AG08395 (cell line): ENCODE measurements at regions not wholly inside any gene's neighbourhood (a gene's known extent, or its start where the extent isn't known, plus 50 kb on each side); places are given as distances from the start of the nearest gene placed in this dataset.

Source experiments
- DNase-seq: peaks from one replicate; pipeline ENCODE4 v3.0.0; 2012; ENCODE audit warnings: mixed read lengths, low spot score

DNA sequence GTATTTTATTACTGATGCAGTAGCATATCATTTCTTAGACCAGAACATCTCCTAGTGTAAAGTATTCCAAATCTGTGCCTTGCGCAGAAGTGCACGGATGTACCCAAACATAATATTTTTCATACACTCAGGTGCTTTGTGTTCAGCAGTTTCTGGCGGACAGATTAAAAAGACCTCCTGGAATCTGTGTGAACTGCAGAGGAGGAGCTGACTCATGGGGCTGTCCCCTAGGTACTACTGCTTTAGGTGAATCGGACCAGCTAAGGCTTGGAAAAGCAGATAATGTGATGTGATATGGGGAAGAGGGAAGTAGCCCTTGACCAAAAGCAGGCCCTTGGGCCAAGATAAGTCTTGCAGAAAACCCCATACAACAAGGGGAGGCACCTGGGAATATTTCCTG lies 310.1 kb downstream of the PLK2 start:
- no peak for DNase-seq

DNA sequence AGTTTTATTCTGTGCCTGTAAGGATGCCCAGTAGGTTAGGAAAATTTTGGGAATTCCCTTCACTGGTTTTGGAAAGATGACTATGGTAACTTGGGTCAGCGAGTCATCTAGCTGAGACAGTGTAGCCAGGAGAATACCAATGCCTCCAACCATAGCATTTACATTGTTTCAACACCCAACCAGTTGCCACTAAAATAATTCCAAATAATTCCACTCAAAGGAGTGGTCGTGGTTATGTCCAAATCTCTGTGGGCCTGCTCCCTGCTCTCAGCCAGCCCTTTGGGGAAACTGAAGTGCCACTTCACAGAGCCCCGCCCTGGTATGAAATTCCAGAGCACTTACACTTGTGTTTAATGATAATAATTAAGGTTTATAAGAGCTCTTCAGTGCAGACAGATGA lies 310.5 kb downstream of the PLK2 start:
- peak; percentile 59 for DNase-seq

DNA sequence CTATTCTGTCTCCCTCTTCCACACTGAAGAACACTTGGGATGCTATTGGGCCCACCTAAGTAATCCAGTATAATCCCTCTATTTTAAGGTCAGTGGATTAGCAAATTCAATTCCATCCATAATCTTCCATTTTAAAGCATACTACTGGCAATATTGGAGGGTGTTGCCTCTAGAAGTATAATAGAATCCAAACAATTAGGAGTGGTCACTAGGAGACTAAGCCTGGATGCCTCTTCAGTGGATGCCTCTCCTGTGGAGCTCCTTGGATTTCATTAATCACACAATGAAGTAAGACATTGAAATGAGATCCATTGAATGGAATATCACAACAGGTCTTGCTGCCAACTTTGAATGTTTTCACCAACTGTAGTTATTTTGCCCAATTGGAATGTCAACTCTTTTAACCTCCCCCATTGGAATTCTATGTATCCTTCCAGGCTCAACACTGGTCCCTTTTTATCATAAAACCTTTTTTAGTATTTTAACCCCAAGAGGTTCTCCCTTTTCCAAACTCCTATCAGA lies 311.6 kb downstream of the PLK2 start:
- no peak for DNase-seq

DNA sequence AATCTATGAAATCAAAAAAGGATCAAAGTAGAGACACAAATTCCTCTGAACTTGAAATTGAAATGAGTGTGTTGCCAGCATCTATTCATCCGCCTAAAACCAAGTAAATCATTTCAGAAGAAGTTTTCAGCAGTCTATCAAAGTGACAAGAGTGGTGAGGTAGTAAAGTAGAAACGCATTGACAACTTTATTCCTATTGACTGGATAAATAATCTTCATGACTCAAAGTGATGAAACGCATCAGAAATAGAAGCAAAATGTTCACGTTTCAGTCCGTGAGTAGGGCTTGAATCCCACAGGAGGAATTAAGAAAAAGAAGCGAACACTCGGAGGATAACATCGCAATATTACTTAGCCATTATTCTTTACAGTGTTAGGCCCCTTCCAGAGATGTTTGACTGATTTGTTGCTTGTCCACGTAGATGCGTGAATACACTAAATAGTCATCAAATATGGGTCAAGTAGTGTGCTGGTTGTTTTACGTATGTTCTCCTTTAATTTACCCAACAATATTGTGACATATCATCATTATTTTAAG lies 314.4 kb downstream of the PLK2 start:
- no peak for DNase-seq

DNA sequence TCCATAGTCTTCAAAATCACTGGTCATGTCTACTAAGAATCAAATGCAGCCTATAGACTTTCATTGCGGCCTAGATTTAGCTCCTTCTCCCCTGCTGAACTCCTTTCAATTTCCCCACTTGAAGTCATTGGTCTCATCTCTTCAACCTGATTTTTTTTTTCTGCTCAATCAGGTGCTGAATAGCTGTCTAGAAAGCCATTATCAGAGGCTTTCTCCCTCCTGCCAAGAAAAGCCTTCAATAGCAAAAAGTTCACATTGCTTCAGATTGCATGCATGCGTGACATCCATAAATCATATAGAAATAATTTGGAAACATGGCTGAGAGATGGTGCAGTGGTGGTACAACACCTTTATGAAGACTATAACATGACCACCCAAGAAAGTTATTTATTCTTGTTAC lies 316.2 kb downstream of the PLK2 start:
- DNase-seq, result no peak

DNA sequence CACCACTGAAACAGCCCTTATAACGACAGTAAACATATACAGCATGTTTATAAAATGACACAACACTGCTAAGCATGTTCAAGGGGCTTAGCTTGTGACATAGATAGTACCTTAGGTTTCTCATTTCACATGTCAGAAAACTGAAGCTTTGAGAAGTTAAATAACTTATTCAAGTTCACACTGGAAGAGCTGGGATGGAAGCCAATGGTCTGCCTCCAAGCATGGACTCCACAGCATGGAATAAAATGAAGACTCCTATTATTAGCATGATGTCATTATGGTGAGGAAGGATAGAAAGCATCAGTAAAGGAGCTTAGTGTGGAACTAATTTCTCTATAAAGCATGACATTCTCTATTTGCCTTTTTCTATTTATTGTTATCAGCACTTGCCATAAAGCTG lies 316.7 kb downstream of the PLK2 start:
- no peak for DNase-seq

DNA sequence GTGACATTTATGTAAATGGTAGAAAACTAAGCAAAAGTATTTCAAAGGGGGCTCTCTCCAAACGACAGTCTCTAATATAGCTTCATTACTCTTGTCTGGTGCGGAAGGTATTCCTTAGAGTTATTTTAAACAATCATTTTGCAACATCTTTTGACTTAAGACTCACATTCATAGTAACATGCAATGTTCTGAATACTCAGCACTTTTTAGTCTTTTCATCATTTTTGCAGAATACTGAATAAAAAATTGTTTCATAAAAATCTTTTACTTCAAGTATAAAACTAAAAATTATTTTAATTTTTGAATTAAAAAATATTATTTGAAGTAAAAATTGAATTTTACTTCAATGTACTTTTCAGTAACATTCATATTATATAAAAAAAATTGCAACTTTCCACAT lies 321.1 kb downstream of the PLK2 start:
- no peak for DNase-seq

DNA sequence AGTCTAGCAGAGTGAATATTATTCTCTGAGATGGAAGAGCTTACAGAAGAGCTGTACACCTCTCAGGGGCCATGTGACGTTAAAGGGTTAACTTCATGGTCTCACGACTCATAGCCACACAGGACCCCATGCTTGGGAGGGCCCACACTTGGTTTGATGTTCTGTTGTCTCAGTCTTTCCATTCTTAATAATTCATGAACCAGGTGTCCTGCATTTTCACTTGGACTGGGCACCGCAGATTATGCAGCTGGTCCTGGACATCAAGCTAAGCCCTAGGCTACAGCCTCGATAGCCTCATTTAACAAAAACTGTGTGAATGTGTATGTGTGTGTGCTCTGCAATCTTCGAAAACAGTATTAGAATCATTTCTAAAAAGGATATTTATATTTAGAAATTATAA lies 323.5 kb downstream of the PLK2 start:
- DNase-seq, result no peak

DNA sequence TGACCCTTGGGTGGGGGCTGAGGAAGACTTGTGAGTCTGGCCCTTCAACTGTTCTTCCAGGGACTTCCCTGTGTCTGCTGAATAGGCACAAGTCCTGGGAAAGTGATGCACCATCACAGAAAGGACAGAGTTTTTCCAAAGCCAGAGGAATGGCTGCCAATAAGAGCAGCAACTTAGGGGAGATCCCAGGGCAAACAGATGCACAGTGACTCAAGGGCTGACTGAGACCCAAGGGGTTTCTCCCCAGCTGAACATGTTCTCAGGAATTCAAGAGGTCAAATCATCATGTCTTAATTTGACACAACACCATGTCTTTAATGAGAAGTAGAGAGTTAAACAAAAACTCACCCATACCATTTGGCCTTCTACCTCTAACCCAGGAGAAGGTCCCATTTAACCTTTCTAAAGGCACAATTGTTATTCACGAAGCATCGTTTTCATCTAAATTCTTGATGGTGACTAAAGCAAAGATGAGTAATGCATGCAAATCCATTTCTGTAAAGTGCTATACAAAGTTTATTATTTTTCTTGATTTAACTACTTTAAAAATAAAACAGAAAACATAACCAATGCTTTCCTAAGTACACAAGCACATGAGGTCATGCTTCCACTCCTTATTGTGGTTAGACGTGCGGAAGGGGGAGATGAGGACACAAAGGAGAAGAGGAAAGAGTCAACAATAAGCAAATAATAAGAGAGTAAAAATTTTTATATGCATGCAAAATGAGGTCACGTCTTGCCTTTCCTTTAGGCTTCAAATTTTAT lies 324.1 kb downstream of the PLK2 start:
- peak; percentile 47 for DNase-seq

DNA sequence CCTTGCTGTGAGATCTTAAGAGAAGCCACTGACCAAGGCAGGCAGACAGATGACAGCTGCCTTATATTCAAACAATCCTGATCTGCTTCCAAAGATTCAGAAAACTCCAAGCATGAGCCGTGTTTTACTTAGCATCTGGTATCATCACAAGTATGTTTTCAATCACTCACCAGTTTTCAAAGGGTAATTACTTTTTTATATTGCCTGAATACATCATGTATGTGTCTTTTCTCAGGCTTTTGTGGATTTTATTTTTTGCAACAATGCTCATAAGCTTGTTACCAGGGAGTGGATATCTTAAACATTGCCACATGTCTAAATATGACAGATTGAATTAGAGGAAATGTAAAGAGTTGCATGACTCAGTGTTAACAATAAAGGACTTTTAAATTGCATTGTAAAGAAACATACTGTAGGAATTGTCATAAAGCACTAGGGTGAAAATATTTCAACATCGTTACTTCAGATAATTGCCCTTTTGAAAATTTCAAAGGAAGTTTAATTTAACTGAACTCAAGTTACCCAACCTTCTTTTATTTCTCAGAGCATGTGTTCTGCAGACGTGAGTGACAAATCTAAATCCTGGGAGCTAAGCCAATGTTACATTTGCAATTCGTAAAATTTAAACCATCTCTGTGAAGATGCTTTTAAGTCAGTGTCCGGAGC lies 326.1 kb downstream of the PLK2 start:
- peak; percentile 55 for DNase-seq

DNA sequence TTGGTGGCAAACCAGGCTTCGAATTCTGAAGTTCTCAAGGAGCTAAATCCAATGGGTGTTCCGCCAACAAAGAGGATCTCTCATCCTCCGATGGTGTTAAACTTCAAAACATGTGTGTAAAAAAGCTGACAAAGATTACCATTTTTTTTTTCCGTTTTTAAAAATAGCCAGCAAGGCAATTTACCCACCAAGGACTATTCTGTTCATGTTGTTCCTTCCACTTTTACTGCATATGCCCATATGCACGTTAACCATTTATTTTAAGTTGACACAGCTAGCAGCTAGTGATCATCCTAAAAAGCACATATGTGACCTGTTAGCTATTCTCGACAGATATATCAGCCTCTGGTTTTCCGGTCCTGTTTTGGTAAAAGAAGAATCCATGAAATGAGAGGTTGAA lies 326.7 kb downstream of the PLK2 start:
- no peak for DNase-seq

DNA sequence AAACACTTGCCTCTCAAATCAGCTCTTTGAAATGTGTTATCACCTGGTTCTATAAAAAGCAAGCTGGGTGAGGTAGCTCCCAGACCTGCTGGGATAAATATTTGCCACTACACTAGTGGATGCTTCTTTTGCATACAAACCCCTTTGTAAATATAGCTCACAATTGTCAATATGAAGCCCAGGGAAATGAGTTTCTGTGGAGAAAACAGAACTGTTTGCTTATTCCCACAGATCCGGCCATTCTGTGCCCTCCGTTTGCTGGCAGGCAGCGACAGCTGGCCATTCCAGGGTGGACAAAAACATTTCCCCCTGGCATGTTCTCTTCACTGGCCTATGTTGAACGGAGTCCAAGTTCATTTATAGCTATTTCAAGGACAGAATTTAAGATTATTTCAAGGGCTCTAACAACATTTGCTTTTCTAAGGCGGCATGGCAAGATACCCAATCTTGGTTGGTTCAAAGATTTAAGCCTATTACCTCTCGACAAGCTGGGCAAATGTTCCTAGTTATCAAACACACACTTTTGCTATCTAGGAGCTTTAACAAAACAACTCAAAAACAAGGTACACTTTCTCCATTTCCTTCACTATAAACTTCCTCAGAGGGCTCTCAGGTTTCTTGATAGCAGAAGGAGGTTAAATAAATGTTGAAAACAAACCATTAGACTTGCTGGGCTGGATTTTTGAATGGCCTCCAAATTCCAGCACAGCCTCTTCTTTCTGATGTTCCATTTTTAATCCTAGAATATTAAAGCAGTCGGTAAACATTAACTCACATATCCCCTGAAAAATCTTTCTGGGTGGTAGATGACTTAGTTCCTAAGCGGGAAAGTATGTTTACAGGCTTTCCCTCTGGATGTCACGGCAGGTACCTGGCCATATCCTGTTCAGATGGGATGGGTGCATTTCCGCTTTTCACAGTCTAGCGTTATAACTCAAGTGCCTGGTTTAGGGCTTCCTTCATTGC lies 332.3 kb downstream of the PLK2 start:
- DNase-seq, result no peak

DNA sequence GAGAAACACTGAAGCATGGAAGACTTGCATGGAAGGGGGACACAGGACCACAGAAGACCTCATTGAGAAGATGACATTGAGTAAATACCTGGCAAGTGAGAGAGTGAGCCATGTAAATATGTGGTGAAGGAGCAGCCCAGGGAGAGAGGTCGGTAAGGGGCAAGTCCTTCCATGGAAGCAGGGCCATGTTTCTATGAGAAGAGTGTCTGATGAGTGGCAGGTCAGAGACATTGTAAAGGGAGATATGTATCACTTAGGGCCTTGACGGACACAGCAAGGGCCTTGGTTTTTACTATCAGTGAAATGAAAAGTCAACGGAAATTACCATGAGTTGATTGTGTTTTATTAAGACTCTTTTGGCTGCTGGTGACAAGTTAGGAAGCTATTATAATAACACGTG lies 336.4 kb downstream of the PLK2 start:
- DNase-seq, result no peak

DNA sequence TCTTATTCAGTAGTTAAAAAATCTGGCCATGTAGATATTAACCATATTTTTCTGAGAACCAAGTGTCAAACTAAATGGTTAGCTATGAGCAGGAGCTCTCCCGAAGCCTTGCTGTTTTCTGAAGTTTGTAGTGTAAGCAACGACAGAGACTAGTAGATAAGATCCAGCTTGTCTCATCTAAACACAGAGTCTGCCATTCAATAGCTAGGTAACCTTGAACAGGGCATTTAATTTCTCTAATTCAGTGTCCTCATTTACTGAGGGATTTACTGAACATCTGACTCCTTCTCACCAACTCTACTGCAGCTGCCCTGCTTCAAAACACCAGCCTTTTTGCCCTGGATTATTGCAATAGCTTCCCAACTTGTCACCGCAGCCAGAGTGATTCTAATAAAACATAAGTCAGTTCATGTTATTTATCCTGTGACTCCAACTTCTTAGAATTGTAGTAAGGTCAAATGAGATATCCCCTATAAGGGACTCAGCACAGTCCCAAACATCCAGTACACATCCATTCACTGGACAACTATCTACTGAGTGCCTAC lies 337.0 kb downstream of the PLK2 start:
- DNase-seq, result no peak

DNA sequence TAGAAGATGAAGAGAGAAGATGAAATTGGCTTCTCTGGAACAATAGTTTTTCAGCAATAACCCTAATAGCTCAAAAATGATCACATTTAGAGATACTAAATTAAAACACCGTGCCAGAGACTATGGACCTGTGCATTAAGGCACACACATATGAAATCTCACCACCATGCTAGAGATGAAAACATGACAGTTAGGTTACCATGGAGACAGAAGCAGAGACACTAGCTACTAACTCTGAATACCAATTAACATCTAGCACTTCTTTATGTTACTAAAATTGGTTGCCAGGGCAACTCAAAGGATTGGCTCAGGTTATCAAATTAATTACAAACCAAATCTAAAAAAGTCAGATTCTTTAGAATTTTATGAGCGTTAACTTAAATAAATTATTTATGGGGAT lies 337.7 kb downstream of the PLK2 start:
- DNase-seq, result no peak

DNA sequence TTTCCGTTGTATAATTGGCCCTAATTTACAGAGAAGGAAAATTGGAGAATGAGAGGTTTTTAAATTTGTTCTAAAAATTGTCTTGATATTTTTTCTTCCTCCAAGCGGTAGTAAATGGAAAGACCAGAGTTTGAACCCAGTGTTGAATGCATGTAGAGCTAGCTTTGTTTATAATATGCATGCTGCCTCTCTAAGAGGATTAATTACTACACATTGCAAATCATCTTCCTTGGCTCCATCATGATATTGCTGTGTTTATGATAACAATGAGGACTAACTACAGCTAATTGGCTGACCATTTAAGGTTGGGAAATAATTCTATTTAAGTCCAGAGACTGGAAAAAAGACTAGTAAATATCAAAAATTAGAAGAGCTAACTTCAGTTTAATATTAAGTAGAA lies 338.5 kb downstream of the PLK2 start:
- DNase-seq, result no peak

DNA sequence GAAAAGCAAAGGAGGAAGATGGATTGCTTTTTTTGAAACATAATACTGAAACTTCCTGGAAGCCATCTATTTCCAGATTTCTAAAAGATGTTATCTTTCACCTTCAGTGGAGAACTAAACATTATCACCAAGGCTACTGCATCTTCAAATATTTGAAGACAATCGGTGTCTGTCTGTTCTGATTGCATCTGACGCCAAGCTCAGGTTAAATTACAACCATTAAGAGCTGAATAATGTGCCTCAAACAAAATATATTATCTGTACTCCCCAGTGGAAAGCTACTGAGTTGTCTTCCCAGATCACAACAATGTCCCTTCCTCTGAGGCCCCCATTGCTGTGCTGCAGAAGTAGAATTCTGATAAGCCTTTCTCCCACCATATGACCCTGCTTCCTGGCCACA lies 342.3 kb downstream of the PLK2 start:
- no peak for DNase-seq

DNA sequence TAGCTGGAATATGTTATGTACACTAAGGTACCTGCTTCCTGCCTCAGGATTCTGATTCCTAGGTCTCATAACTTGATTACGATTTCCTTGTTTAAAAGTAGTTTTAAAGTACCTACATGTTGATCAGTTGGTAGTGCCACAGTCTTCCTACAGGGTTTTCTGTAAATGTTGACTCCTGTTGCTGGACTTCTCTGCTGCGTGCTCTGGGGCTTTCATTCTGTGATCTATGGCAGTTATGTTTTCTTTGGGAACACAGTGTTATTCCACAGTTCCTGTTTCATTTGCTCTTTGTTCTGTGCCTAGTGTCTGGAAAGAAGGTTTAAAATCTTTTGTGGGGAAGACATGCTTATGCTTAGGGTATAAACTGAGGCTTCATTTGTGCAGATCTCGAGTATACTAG lies 343.5 kb downstream of the PLK2 start:
- no peak for DNase-seq

DNA sequence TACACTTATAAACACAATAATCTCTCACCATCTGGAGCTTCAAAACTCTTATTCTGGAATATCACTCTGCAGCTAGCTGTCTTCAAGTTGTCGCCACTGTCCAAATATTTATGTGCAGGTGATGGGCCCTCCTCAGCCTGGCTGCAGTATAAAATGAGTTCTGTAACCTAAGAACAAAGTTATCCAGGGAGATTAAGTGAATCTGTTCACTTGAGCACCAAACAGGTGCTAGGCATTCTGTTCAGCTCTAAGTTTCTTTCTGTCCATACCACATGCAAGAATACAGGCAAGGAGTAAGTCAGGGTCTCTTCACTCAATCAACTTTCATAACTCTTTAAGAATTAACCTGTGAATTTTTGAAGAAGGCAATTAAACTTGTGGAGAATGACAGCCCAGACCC lies 344.1 kb downstream of the PLK2 start:
- DNase-seq, result no peak

DNA sequence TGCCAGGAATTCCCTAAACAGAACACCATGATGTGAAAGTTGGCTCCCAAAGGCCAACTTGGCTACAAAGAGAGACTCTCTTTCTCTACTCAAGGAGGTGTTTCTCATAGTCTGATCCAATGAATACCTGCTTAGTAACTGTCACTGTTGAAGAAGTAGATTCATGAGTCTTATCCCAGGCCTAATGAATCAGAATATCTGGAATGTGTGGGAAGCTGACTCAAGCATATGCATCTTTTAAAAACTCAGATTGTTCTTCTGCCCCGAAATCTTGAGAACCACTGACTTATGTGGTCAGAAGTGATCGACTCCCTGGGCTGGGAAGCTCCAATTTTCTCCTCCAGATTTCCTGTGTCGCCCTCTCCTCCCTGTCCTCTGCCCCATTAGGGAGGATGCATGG lies 345.6 kb downstream of the PLK2 start:
- peak; percentile 53 for DNase-seq

DNA sequence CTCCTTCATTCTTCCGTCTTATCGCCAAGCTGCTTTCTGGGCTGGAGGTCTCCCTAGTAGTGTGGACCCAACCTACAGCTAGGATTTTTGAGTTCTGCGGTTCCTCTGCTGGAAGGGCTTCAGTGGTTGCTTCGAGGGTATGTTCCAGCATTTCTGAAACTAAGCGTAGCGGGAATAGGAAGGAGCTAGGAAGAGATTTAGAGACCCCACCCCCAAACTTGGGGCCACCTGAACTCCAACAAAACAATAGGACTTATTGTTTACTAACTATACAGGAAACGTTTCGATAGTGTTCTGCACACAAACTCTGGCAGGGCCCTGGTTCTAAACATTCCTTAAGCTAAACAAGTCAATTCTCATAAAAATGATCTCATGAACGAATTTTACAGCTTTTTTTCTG lies 346.7 kb downstream of the PLK2 start:
- DNase-seq, result no peak

DNA sequence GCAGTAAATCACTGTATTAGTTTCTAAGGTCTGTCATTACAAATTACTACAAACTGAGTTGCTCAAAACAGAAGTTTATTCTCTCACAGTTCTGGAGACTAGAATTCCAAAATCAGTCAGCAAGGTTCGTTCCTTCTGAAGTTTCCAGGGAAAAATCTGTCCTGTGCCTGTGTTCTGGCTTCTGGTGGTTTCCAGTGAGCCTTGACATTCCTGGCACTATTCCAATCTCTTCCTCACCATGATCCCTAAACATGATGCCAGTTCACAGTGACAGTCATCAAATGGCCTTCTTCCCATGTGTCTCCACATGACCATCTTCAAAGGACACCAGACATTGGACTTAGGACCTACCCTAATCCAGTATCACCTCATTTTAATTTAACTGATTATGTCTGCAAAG lies 351.4 kb downstream of the PLK2 start:
- DNase-seq, result no peak
